ENCODE measurements at regions not wholly inside any gene's neighbourhood (a gene's known extent, or its start where the extent isn't known, plus 50 kb on each side); places are given as distances from the start of the nearest gene placed in this dataset.

GRCh38 chr1:221845650-221846371 is 103.9 kb upstream of the DUSP10 start:
- DNase-seq (ENCODE audit: low read depth): no peak

DNA sequence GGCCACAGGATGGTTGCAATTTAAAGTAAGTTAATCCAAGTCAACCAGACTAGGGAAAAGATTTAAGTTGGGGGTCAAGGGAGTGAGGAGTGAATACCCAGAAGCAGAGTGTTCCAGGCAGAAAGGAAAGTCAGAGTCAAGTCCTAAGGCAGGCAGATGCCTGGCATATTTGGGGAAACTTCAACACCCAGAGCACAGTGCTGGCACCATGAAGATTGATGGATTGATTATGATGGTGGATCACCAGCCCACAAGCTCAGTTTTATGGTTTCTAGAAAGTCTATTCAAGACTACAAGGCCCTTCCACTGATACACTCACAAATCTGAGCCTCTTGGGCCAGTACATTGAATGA is 100.1 kb upstream of the DUSP10 start:
- DNase-seq (ENCODE audit: low read depth): no peak

DNA sequence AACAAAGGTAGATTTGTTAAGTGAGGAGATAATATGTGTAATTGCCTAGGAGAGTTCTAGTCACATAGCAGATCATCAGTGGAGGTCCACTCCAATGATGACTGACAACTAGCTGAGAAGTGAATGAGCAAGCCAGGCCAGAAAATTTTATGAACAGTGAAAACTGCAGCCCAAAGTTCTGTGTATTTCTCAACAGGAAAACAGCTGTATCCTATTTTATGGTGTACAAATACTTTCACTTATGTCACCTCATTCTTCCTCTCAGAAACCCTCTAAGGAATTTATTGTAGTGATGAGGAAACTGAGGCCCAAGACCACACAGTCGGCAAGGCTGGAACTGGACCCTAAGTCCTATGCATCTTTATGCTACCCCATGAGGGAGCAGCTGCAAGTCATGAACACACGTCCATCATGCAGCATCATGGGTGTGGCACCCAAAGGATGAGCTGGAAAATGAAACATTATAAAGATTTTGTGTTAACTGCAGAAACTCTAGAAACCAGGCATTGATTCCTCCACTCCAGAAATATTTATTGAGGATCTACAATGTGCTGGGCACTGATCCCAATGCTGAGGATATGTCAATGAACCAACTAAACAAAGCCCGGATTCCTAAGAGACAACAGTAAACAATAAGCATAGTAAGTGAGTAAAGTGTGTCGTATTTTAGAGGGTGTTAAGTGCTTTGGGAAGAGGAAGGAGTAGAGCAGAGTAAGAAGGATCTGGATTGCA is 99.5 kb upstream of the DUSP10 start:
- DNase-seq (ENCODE audit: low read depth): no peak

DNA sequence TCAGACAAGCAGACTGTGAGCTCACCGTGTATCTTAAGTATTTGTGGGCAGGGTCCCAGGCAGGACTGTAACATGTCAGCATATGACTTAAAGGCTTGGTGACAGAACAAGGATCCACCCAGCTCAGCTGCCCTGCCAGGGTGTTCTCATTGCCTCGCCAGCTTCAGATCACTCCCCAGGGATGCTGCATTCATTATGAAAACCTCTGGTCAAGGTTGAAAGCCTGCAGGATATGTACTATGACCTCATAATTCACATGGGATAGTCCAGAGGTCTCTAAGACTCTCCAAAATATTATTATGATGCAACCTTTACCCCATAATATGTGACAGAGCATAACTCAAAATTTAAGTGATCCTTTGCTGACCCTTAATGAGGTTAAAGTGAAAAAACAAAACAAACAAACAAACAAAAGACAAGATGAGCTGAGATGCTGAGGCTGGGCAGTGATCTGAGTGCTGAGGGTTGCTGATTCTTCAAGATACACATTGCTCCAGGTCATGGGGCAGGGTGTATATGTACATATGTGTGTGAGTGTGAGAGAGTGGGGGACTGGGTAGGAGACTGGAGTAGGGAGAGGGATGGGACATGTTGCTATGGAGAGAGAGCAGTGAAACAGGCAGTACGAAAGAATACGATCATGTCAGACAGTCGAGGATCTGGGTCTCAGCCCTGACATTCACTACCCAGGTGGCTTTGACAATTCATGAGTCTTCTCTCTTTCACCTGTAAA is 98.8 kb upstream of the DUSP10 start:
- no peak for DNase-seq (ENCODE audit: low read depth)

DNA sequence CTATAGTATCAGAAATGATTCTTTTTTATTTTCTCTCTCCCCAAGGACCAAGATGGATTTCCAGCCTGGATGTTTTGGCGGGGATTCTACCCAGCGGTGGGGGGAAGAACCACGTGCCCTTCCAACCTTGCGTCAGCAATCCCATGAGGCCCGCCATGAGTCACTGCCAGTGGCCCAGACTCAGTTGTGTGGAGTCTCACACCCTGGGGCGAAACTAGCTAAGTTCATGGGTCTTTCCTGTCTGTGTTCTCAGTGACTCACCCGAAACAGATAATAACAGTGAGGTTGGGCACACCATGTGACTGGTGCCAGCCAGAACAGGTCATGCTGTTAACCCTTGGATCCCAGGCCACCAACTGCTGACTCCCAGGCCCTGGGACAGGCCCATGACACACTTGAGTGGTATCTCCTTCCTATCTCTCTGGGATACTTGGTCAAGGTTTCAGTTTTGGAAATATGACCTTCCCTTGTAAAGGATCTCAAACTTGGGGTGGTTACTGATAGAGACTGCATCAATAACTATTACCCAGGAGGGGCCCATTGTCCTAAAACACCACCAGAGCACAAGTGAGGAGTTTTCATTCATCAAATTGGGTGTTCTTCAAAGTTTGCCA is 98.0 kb upstream of the DUSP10 start:
- peak; percentile 56 for DNase-seq (ENCODE audit: low read depth)

- no peak for DNase-seq (ENCODE audit: low read depth)
These were observed 97.4 kb upstream of the DUSP10 start for GRCh38 chr1:221839321-221839720.

DNA sequence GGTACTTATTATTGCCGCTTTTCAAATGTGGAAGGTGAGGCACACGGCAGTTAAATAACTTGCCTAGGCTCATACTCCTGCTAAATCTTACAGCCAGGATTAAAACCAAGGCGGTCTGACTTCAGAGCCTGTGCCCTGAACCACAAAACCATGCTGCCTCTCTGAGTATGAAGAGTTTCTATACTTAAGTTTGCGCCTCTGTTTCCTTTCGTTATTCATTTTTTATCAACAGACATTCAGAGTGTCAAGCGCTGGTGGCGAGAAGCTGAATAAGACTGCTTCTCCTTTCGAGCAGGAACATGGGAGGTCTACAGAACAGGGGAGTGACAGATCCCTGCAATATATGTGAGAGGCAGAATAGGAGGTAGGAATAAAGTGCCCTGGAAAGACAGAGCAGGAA is 96.0 kb upstream of the DUSP10 start:
- DNase-seq (ENCODE audit: low read depth): no peak

- no peak for DNase-seq (ENCODE audit: low read depth)
These were observed 93.0 kb upstream of the DUSP10 start for GRCh38 chr1:221834698-221835513.

DNA sequence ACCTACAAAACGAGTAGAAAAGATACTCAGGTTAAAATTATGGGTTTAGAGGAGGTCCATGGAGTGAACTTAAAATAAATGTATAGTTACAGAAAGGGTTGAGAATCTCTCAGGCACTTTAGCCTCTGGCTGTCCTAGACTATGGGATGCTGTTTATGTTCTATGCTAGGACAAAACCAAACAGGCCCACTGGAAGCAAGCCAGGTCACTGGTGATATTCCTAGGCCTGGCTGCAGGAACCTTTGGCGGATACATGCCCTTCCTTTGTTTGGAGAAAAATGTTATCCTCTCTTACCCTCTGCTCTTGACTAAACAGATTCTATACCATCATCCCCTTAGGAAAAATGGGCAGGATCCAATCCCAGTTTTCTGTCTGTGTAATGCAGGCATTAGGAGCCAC is 90.7 kb upstream of the DUSP10 start:
- no peak for DNase-seq (ENCODE audit: low read depth)

GRCh38 chr1:221832151-221832550 is 90.3 kb upstream of the DUSP10 start:
- DNase-seq (ENCODE audit: low read depth): no peak

GRCh38 chr1:221829327-221830015 is 87.6 kb upstream of the DUSP10 start:
- no peak for DNase-seq (ENCODE audit: low read depth)

GRCh38 chr1:221827307-221827642 is 85.4 kb upstream of the DUSP10 start:
- no peak for DNase-seq (ENCODE audit: low read depth)

DNA sequence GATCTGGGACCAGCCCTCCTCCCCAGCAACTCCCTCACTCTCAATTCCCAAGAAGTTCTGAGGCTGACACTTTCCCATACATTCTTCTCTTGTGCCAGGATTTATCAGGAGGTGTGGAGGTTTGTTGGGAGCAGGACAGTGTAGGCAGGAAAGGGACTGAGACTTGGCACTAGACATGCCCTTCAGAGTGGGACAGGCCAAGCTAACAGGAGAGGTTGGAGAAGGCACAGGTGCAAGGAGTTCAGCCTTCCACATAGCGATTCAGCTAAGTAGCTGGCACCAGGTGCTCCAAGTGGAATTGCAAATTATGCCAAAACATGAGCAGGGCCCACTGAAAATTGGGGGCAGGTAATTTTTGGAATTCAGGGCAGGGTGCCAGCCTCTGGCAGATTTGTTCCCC is 83.0 kb upstream of the DUSP10 start:
- DNase-seq (ENCODE audit: low read depth): no peak

DNA sequence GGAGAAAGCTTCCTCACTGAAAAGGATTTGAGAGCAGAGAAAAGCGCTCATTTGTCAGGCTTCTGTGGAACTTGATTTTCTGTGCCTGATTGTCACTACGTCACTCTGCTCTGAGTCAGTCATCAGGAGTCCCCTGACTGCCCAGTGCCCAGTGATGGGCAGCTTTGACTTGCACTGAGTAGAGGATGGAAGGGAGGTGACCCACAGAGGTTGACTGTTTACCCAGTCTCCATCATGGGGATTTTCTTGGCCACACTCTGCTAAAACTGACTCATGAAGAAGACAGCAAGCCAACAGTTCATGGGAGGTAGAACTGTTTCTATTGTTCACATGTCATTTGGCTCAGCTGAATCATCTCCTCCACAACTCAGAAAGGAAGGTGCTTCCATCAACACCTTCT is 82.1 kb upstream of the DUSP10 start:
- no peak for DNase-seq (ENCODE audit: low read depth)

DNA sequence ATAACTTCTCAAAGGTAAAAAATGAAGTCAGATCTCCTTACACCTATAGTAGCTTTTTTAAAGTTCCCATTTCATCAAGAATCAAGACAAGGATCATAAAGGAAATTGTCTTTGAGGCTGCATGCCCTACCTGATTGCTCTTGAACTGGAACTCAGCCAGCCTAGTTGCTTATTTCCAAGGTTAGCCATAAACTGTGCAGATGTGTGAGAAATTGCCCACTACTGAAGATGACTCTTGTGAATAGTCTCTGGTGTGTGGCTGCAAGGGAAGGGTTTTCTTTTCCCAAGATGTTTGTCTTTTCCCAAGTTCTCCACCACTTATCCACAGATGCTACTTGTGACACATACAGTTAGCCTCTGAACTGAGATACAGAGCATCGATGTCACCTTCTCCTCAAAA is 81.7 kb upstream of the DUSP10 start:
- DNase-seq (ENCODE audit: low read depth): no peak

- no peak for DNase-seq (ENCODE audit: low read depth)
These were observed 81.3 kb upstream of the DUSP10 start for GRCh38 chr1:221823149-221823548.

DNA sequence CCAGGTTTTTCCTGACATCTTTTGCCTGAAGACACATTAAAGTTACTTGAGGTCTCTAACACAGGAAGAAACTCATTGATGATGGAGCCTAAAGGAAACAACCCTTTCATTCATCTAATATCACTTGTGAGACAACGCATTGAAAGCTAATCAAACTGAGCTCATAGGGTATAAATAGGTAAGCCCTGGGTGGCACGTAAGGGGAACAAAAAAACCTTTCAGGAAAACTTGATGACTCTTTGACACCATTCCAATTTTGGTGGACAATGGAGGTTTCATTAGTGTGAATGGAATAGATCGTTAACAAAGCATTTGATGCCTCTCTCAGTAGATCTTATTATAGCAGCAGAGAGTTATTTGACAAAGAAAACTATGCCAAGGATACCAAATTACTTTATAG is 80.7 kb upstream of the DUSP10 start:
- no peak for DNase-seq (ENCODE audit: low read depth)

DNA sequence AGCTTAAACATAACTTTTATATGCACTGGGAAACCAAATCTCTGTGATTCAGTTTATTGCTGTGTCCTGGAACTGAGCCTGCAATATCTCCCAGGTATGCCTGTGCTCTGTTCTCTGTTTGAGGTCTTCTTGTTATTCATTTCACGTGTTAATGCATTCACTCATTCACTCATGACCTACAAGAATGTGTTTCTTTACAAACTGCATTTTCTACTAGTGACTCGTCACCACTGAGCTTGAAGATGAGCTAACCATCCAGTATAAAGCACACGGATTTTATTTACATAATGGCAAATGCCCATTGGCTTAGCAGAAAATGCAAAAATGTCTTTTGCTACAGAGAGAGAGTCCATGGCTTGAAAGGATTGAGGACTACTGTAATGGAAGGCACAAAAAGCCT is 75.0 kb upstream of the DUSP10 start:
- no peak for DNase-seq (ENCODE audit: low read depth)

DNA sequence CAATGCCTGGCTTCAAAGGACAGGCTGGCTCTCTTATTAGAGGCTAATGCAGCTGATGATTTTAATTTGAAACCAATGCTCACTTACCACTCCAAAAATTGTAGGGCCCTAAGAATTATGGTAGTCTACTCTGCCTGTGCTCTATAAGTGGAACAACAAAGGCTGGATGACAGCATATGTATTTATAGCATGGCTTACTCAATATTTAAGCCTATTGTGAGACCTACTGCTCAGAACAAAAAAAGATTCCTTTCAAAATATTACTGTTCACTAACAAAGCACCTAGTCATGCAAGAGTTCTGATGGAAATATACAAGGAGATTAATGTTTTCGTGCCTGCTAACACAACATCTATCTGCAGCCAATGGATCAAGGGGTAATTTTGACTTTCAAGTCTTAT is 73.8 kb upstream of the DUSP10 start:
- no peak for DNase-seq (ENCODE audit: low read depth)

DNA sequence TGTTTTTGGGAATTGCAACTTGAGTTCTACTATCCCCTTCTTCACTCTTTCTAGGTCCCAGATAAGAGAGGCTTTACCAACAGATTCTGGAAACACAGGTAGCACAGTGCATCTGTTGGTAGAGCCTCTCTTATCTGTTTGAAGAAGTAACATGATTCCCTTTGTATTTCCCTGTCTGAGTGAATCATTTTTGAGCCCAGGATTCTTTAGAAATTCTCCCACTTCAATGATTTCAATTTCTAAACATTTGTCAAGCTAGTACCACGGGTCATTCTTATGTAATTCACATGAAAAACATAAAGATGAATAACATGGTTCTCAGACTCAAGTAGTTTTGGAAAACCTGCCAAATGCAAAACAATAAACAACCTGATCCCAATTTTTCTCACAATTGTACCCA is 72.0 kb upstream of the DUSP10 start:
- no peak for DNase-seq (ENCODE audit: low read depth)

DNA sequence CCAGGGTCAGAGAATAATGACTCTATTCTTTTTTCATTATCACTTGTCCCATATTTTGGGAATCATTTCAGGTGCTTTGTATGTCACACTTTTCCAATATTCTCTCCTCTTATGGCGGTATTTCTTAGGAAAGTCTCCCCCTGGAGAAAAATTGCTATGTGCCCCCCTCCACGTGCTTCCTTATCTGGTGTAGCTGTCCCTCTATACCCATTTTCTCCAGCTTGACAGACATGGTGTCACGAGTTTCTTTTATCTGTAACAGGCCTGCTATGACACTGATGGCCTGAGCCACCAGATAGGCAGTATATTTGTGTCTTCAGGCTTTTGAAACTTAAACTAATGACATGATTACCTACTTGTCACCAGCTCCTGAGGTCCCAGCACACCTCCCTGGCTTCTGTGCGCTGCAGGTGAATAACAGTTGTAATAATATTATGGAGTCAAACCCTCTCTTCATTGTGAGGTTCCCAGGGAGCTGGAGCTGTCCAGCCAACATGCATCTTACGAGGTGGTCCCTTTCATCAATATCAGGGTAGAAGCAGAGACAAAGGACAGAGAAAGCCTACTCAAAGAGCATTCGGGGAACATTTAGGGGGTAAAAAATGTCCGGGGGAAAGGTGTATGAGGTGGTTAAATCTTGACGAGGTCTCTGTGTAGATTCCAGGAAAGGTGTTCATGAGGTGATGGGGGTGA is 71.2 kb upstream of the DUSP10 start:
- DNase-seq (ENCODE audit: low read depth): no peak

Data from stimulated activated CD4-positive, alpha-beta T cell treated with anti-CD3 and anti-CD28 coated beads, Interleukin-2, amount 100 ng/mL, for 4 hours (primary cell).